B cell (primary cell): ENCODE measurements at regions not wholly inside any gene's neighbourhood (a gene's known extent, or its start where the extent isn't known, plus 50 kb on each side); places are given as distances from the start of the nearest gene placed in this dataset.

ENCODE experiments used
- ATAC-seq: fragments of 200-7000 bp; cut with Tn5 transposase; one replicate; pipeline ENCODE4 v1.10.0; 2021; ENCODE audit warnings: low read depth, mild to moderate bottlenecking, moderate number of reproducible peaks, moderate library complexity
- CTCF ChIA-PET: fragments of 350-600 bp; sonication (Branson Sonifier 250); formaldehyde crosslinking; loops from one replicate; lab custom pipeline; 2021; ENCODE audit warnings: antibody characterized with exemption, inconsistent platforms; lab: Charles Lee
- POLR2A ChIA-PET: fragments of 350-600 bp; sonication (Branson Sonifier 250); formaldehyde crosslinking; loops from one replicate; lab custom pipeline; 2021; ENCODE audit warnings: antibody characterized with exemption; lab: Charles Lee
- DNase-seq: peaks from one replicate; pipeline ENCODE4 v3.0.0; 2013
- H2AFZ ChIP-seq: 2 replicates; pipeline ENCODE4 v1.6.1; 2012; ENCODE audit warnings: mild to moderate bottlenecking, low read depth, low read length; ENCODE audit not compliant: insufficient read depth, poor library complexity, severe bottlenecking
- H3K27ac ChIP-seq, 2 donors: 1 replicate in 1 of 2; 2 replicates in 1 of 2; pipeline ENCODE4 v1.5.1; 2012 to 2013; ENCODE audit warnings: low read length in 2 of 2, mild to moderate bottlenecking in 2 of 2, moderate library complexity in 1 of 2
- H3K27me3 ChIP-seq, 4 experiments: fragments of 200-600 bp in 1 of 4; sonication (generic) in 1 of 4; replicated peaks in 1 of 4; 1 replicate in 2 of 4; 2 replicates in 2 of 4; pipeline versions ENCODE4 v1.6.1 to v1.7.0; 2013 to 2016; ENCODE audit warnings: low read length in 3 of 4, mild to moderate bottlenecking in 2 of 4, mixed read lengths in 1 of 4, moderate library complexity in 1 of 4; ENCODE audit not compliant: insufficient read depth in 4 of 4, control insufficient read depth in 3 of 4; ENCODE audit errors: control extremely low read depth in 1 of 4
- H3K36me3 ChIP-seq, 2 experiments: replicated peaks in 1 of 2; 1 replicate in 1 of 2; 2 replicates in 1 of 2; pipeline versions ENCODE4 v1.6.1 to v1.7.1; 2013; ENCODE audit warnings: low read length in 1 of 2; ENCODE audit not compliant: insufficient read depth in 2 of 2, control insufficient read depth in 1 of 2; ENCODE audit errors: control extremely low read depth in 1 of 2, extremely low read depth in 1 of 2
- H3K4me1 ChIP-seq, 2 donors: fragments of 200-600 bp in 1 of 2; sonication (generic) in 1 of 2; 1 replicate in 1 of 2; 2 replicates in 1 of 2; pipeline versions ENCODE4 v1.5.1 to v1.6.1; 2013 to 2017; ENCODE audit warnings: low read length in 2 of 2; ENCODE audit not compliant: control insufficient read depth in 2 of 2, insufficient read depth in 2 of 2
- H3K4me2 ChIP-seq: replicated peaks from 2 replicates; pipeline ENCODE3; 2012; ENCODE audit warnings: mild to moderate bottlenecking, low read depth, low read length; ENCODE audit not compliant: poor library complexity, severe bottlenecking
- H3K4me3 ChIP-seq, 5 experiments: fragments of 200-600 bp in 1 of 5; sonication (generic) in 1 of 5; 1 replicate in 3 of 5; 2 replicates in 2 of 5; pipeline versions ENCODE4 v1.5.1 to v1.7.0; 2011 to 2016; ENCODE audit warnings: low read length in 4 of 5, mild to moderate bottlenecking in 4 of 5, low read depth in 2 of 5, control low read depth in 1 of 5, moderate library complexity in 1 of 5; ENCODE audit not compliant: insufficient read depth in 1 of 5; ENCODE audit errors: control extremely low read depth in 1 of 5, extremely low read depth in 1 of 5
- H3K79me2 ChIP-seq: fragments of 200-600 bp; sonication (generic); one replicate; pipeline ENCODE4 v1.6.0; 2016; ENCODE audit warnings: low read length; ENCODE audit not compliant: control insufficient read depth, insufficient read depth
- H3K9ac ChIP-seq: fragments of 200-600 bp; sonication (generic); 2 replicates; pipeline ENCODE4 v1.6.1; 2017; ENCODE audit warnings: mild to moderate bottlenecking, low read length, moderate library complexity
- H3K9me3 ChIP-seq, 3 donors: one replicate each; pipeline versions ENCODE4 v1.6.1 to v1.7.1; 2013; ENCODE audit warnings: low read length in 2 of 3; ENCODE audit not compliant: control insufficient read depth in 2 of 3, insufficient read depth in 1 of 3; ENCODE audit errors: control extremely low read depth in 1 of 3
- H4K20me1 ChIP-seq: 2 replicates; pipeline ENCODE4 v1.6.0; 2012; ENCODE audit warnings: mild to moderate bottlenecking, low read length; ENCODE audit not compliant: insufficient read depth, control insufficient read depth, poor library complexity, severe bottlenecking
- H3K27ac Mint-ChIP-seq: one replicate; pipeline ENCODE4 v1.8.0; 2021; ENCODE audit warnings: mixed read lengths
- H3K27me3 Mint-ChIP-seq: one replicate; pipeline ENCODE4 v1.8.0; 2021; ENCODE audit warnings: mixed read lengths
- H3K4me1 Mint-ChIP-seq: one replicate; pipeline ENCODE4 v1.8.0; 2021; ENCODE audit warnings: mixed read lengths
- H3K4me3 Mint-ChIP-seq: one replicate; pipeline ENCODE4 v1.8.0; 2021; ENCODE audit warnings: mixed read lengths
- H3K9me3 Mint-ChIP-seq: one replicate; pipeline ENCODE4 v1.8.0; 2022; ENCODE audit warnings: mixed read lengths; ENCODE audit not compliant: insufficient read depth
- CTCF ChIP-seq: fragments of 200-600 bp; IDR thresholded peaks from one replicate; pipeline ENCODE4 v1.8.0; 2022; ENCODE audit warnings: antibody characterized with exemption, mild to moderate bottlenecking
- EZH2 ChIP-seq: IDR thresholded peaks from 2 replicates; pipeline ENCODE4 v1.6.1; 2012; ENCODE audit warnings: borderline replicate concordance, low read depth, mild to moderate bottlenecking, moderate library complexity, low read length; ENCODE audit not compliant: insufficient read depth, poor library complexity, severe bottlenecking
- WGBS: methylation state at CpG from one replicate; pipeline ENCODE4 v1.1.5; 2013; ENCODE audit warnings: missing lambda C conversion rate; ENCODE audit not compliant: insufficient coverage; 5-methylcytosine and 5-hydroxymethylcytosine counted together
- intact Hi-C: fragments of 100-400 bp; cut with micrococcal nuclease; formaldehyde crosslinking; loops from one replicate; pipeline ENCODE4 v1.10.0; 2022

DNA sequence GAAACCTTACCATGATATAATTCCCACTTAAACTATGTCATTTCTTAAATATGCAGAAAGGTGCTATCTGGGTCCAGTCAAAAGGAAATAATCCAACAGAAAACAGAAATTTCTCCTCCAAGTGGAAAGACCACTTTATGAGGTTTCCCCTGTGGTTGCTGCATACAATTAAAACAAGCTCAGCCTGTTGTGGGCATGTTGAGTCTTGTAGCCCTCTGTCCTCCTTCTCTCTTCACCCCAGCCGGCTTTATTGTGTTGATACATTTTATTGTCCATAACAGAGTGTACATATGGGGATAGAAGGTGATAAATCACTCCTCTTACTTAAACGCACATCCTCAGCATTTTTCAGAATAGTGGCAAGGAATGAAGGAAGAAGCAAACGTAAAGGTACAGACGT lies 126.0 kb upstream of the MTNR1B start:
- Histone ChIP-seq H3K27me3 (no peaks in the 10 kb centered on the region), H3K4me3 (no peak overlapping the region), H3K27ac (no peak overlapping the region), H3K9ac (no peak overlapping the region), H3K9me3 (peaks cover 0 to 4% (median 0%) of the 10 kb centered on the region in 3 donors), H2AFZ (no peak overlapping the region), H3K4me2 (no peak overlapping the region), H3K36me3 (no peaks in the 10 kb centered on the region), H3K4me1 (no peaks in the 10 kb centered on the region), H4K20me1 (no peaks in the 10 kb centered on the region), H3K79me2 (no peaks in the 10 kb centered on the region)
- CTCF ChIA-PET, result no interaction called here
- TF ChIP-seq CTCF (no peak), EZH2 (no peak)
- DNase-seq (no peak), ATAC-seq (no peak)
- no peaks in the 10 kb centered on the region for H3K4me1 Mint-ChIP-seq
- no peak overlapping the region for H3K4me3 Mint-ChIP-seq
- WGBS, result no CpG with 5 or more reads among the region's 4 CpGs
- POLR2A ChIA-PET, result no interaction called here
- no peaks in the 10 kb centered on the region for H3K27me3 Mint-ChIP-seq
- no peaks in the 10 kb centered on the region for H3K9me3 Mint-ChIP-seq
- intact Hi-C loops, result no loop called here
- H3K27ac Mint-ChIP-seq, result no peak overlapping the region

DNA sequence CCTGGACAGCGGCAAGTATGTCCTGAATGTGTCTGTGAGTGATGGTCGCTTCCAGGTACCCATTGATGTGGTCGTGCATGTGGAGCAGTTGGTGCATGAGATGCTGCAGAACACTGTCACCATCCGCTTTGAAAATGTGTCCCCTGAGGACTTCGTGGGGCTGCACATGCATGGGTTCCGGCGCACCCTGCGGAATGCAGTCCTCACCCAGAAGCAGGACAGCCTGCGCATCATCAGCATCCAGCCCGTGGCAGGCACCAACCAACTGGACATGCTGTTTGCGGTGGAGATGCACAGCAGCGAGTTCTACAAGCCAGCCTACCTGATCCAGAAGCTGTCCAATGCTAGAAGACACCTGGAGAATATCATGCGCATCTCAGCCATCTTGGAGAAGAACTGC lies 125.3 kb upstream of the MTNR1B start:
- no peak overlapping the region for H3K4me3 ChIP-seq

More for the DNA sequence above, 125.3 kb upstream of the MTNR1B start:
- Histone ChIP-seq H3K79me2 (no peaks in the 10 kb centered on the region), H3K27ac (no peak overlapping the region), H3K4me1 (no peaks in the 10 kb centered on the region), H4K20me1 (no peaks in the 10 kb centered on the region), H3K9me3 (peaks cover 0 to 4% (median 0%) of the 10 kb centered on the region in 3 donors), H3K27me3 (no peaks in the 10 kb centered on the region), H3K36me3 (no peaks in the 10 kb centered on the region), H3K4me2 (no peak overlapping the region), H2AFZ (no peak overlapping the region), H3K9ac (no peak overlapping the region)
- TF ChIP-seq EZH2, result no peak
- no peak for TF ChIP-seq CTCF
- Mint-ChIP-seq H3K27ac (no peak overlapping the region), H3K4me3 (no peak overlapping the region), H3K27me3 (no peaks in the 10 kb centered on the region), H3K9me3 (no peaks in the 10 kb centered on the region), H3K4me1 (no peaks in the 10 kb centered on the region)
- intact Hi-C loops, result no loop called here
- 96% methylated on average over 13 of the region's 13 CpGs for WGBS
- CTCF ChIA-PET, result no interaction called here
- DNase-seq (no peak), ATAC-seq (no peak)
- POLR2A ChIA-PET, result no interaction called here
